Mesenchymal stem cell (in vitro differentiated cells and primary cell): ENCODE measurements at regions not wholly inside any gene's neighbourhood (a gene's known extent, or its start where the extent isn't known, plus 50 kb on each side); places are given as distances from the start of the nearest gene placed in this dataset.
A peak's percentile ranks its signal among the peaks of the same experiment; 100 is the strongest.
"Not testable (repeated sequence)": the region's sequence is repeated elsewhere in the genome, so short reads cannot be mapped to it uniquely, and the experiment has no call there.

Experiments
- DNase-seq: peaks from one replicate; pipeline ENCODE4 v3.0.0-alpha.2; 2013
- H2AFZ ChIP-seq: one replicate; pipeline ENCODE4 v1.6.1; 2013; ENCODE audit warnings: low read depth, mild to moderate bottlenecking, control low read depth, inconsistent platforms, low read length, moderate library complexity
- H2AK5ac ChIP-seq: 2 replicates; pipeline ENCODE4 v1.6.1; 2013; ENCODE audit warnings: low read length, moderate library complexity, mild to moderate bottlenecking, inconsistent platforms; ENCODE audit not compliant: severe bottlenecking
- H2BK120ac ChIP-seq: one replicate; pipeline ENCODE4 v1.6.1; 2013; ENCODE audit warnings: low read depth, mild to moderate bottlenecking, inconsistent platforms, low read length, moderate library complexity
- H2BK12ac ChIP-seq, 2 experiments: one replicate each; pipeline ENCODE4 v1.6.1; 2013; ENCODE audit warnings: inconsistent platforms in 2 of 2, low read length in 2 of 2, mild to moderate bottlenecking in 2 of 2, moderate library complexity in 2 of 2, control low read depth in 1 of 2
- H2BK15ac ChIP-seq: one replicate; pipeline ENCODE4 v1.6.1; 2013; ENCODE audit warnings: mild to moderate bottlenecking, low read depth, inconsistent platforms; ENCODE audit not compliant: poor library complexity, severe bottlenecking
- H2BK5ac ChIP-seq: 2 replicates; pipeline ENCODE4 v1.6.1; 2013; ENCODE audit warnings: low read depth, mild to moderate bottlenecking, low read length, control low read depth, inconsistent platforms; ENCODE audit not compliant: poor library complexity, severe bottlenecking
- H3K14ac ChIP-seq, 2 experiments: one replicate each; pipeline ENCODE4 v1.6.1; 2013; ENCODE audit warnings: inconsistent platforms in 2 of 2, low read length in 2 of 2, control low read depth in 1 of 2, mild to moderate bottlenecking in 1 of 2, moderate library complexity in 1 of 2
- H3K18ac ChIP-seq, 2 experiments: one replicate each; pipeline ENCODE4 v1.6.1; 2013; ENCODE audit warnings: inconsistent platforms in 2 of 2, low read length in 2 of 2, control low read depth in 1 of 2, low read depth in 1 of 2, mild to moderate bottlenecking in 1 of 2
- H3K23ac ChIP-seq, 2 experiments: one replicate each; pipeline ENCODE4 v1.6.1; 2013; ENCODE audit warnings: inconsistent platforms in 2 of 2, low read length in 2 of 2, mild to moderate bottlenecking in 2 of 2, moderate library complexity in 2 of 2, control low read depth in 1 of 2
- H3K27ac ChIP-seq: 2 replicates; pipeline ENCODE4 v1.5.1; 2013; ENCODE audit warnings: mild to moderate bottlenecking, moderate library complexity, low read length, control low read depth, inconsistent platforms; ENCODE audit not compliant: poor library complexity, severe bottlenecking
- H3K27me3 ChIP-seq, 2 experiments: 2 replicates each; pipeline versions ENCODE4 v1.6.1 to v1.7.0; 2013; ENCODE audit warnings: low read length in 2 of 2, mild to moderate bottlenecking in 2 of 2, moderate library complexity in 2 of 2, control low read depth in 1 of 2, inconsistent platforms in 1 of 2; ENCODE audit not compliant: control insufficient read depth in 1 of 2, insufficient read depth in 1 of 2
- H3K36me3 ChIP-seq, 2 experiments: 2 replicates each; pipeline versions ENCODE4 v1.6.1 to v1.7.0; 2013; ENCODE audit warnings: low read length in 2 of 2, control low read depth in 1 of 2, inconsistent platforms in 1 of 2, low read depth in 1 of 2, mild to moderate bottlenecking in 1 of 2; ENCODE audit not compliant: insufficient read depth in 2 of 2, control insufficient read depth in 1 of 2
- H3K4ac ChIP-seq, 2 experiments: one replicate each; pipeline ENCODE4 v1.6.1; 2013; ENCODE audit warnings: inconsistent platforms in 2 of 2, low read length in 2 of 2, mild to moderate bottlenecking in 2 of 2, moderate library complexity in 2 of 2, control low read depth in 1 of 2, low read depth in 1 of 2
- H3K4me1 ChIP-seq: 2 replicates; pipeline ENCODE4 v1.6.1; 2013; ENCODE audit warnings: low read depth, low read length, control low read depth; ENCODE audit not compliant: control insufficient read depth, insufficient read depth
- H3K4me2 ChIP-seq: 2 replicates; pipeline ENCODE4 v1.6.1; 2013; ENCODE audit warnings: low read length, mild to moderate bottlenecking, inconsistent platforms; ENCODE audit not compliant: poor library complexity, severe bottlenecking
- H3K4me3 ChIP-seq, 2 experiments: 2 replicates each; pipeline versions ENCODE4 v1.5.1 to v1.7.0; 2013; ENCODE audit warnings: low read length in 2 of 2, mild to moderate bottlenecking in 2 of 2, control low read depth in 1 of 2, low read depth in 1 of 2; ENCODE audit not compliant: insufficient read depth in 1 of 2
- H3K79me1 ChIP-seq: replicated peaks from 2 replicates; pipeline ENCODE4 v1.6.1; 2013; ENCODE audit warnings: mild to moderate bottlenecking, control low read depth, low read length, inconsistent platforms; ENCODE audit not compliant: poor library complexity, severe bottlenecking
- H3K9ac ChIP-seq: 2 replicates; pipeline ENCODE4 v1.7.0; 2013; ENCODE audit warnings: mild to moderate bottlenecking, low read length, moderate library complexity
- H3K9me3 ChIP-seq: 2 replicates; pipeline ENCODE4 v1.7.0; 2013; ENCODE audit warnings: mild to moderate bottlenecking, low read length; ENCODE audit not compliant: control insufficient read depth
- H4K8ac ChIP-seq: one replicate; pipeline ENCODE4 v1.6.1; 2013; ENCODE audit warnings: inconsistent platforms, mild to moderate bottlenecking, low read length, moderate library complexity
- H4K91ac ChIP-seq: one replicate; pipeline ENCODE4 v1.6.1; 2013; ENCODE audit warnings: mild to moderate bottlenecking, low read length, inconsistent platforms
- WGBS: methylation state at CpG from one replicate; pipeline ENCODE4 v1.1.7; 2013; ENCODE audit warnings: mixed read lengths; 5-methylcytosine and 5-hydroxymethylcytosine counted together

- H3K4ac ChIP-seq, H2AFZ ChIP-seq, DNase-seq, H4K8ac ChIP-seq, H3K9ac ChIP-seq, H3K36me3 ChIP-seq, H2AK5ac ChIP-seq, H2BK12ac ChIP-seq, H2BK5ac ChIP-seq, H3K79me1 ChIP-seq, H3K9me3 ChIP-seq, H3K23ac ChIP-seq, H3K18ac ChIP-seq, H3K27ac ChIP-seq, H3K14ac ChIP-seq, H3K4me2 ChIP-seq, H4K91ac ChIP-seq, H2BK120ac ChIP-seq, H3K4me3 ChIP-seq, H2BK15ac ChIP-seq: not testable (repeated sequence)
- peaks cover 22% of the 10 kb centered on the region for H3K4me1 ChIP-seq
- peaks cover 4 to 46% of the 10 kb centered on the region in 2 experiments for H3K27me3 ChIP-seq
- WGBS: 80% methylated on average over 1 of the region's 1 CpG
Observed at GRCh38 chr2:128598260-128598659, 279.6 kb upstream of the HS6ST1 start.

- Histone ChIP-seq H3K23ac (no peak overlapping the region), H4K91ac (no peak overlapping the region), H2BK5ac (no peak overlapping the region), H3K18ac (no peak overlapping the region), H3K4me3 (no peak overlapping the region), H3K14ac (no peak overlapping the region), H3K79me1 (no peaks in the 10 kb centered on the region), H3K9ac (no peak overlapping the region), H3K4me2 (no peak overlapping the region), H3K36me3 (no peaks in the 10 kb centered on the region), H4K8ac (no peak overlapping the region), H3K4ac (no peak overlapping the region), H3K9me3 (no peaks in the 10 kb centered on the region), H2AK5ac (no peak overlapping the region), H3K4me1 (peaks cover 18% of the 10 kb centered on the region), H3K27me3 (peaks cover 4 to 46% of the 10 kb centered on the region in 2 experiments), H2BK15ac (no peak overlapping the region), H2BK12ac (no peak overlapping the region), H2AFZ (no peak overlapping the region), H3K27ac (no peak overlapping the region), H2BK120ac (no peak overlapping the region)
- 96% methylated on average over 4 of the region's 4 CpGs for WGBS
- DNase-seq: no peak
Observed at GRCh38 chr2:128598862-128599441, 280.3 kb upstream of the HS6ST1 start.

GRCh38 chr2:128599700-128600099 is 281.0 kb upstream of the HS6ST1 start:
- H3K36me3 ChIP-seq: no peaks in the 10 kb centered on the region
- no peak overlapping the region for H3K18ac ChIP-seq
- no peak overlapping the region for H2BK5ac ChIP-seq
- no peak overlapping the region for H3K9ac ChIP-seq
- H3K4me2 ChIP-seq: no peak overlapping the region
- H3K27ac ChIP-seq: no peak overlapping the region
- no peak overlapping the region for H2BK12ac ChIP-seq
- H3K79me1 ChIP-seq: no peaks in the 10 kb centered on the region
- no peak overlapping the region for H2BK15ac ChIP-seq
- H3K4me1 ChIP-seq: peaks cover 12% of the 10 kb centered on the region
- H3K27me3 ChIP-seq: peaks cover 4 to 46% of the 10 kb centered on the region in 2 experiments
- no peak overlapping the region for H4K8ac ChIP-seq
- no peak for DNase-seq
- no peak overlapping the region for H3K4me3 ChIP-seq
- 92% methylated on average over 8 of the region's 8 CpGs for WGBS
- H2AK5ac ChIP-seq: no peak overlapping the region
- H3K14ac ChIP-seq: no peak overlapping the region
- H2BK120ac ChIP-seq: no peak overlapping the region
- no peak overlapping the region for H3K23ac ChIP-seq
- no peak overlapping the region for H2AFZ ChIP-seq
- H3K9me3 ChIP-seq: no peaks in the 10 kb centered on the region
- no peak overlapping the region for H4K91ac ChIP-seq
- no peak overlapping the region for H3K4ac ChIP-seq

GRCh38 chr2:128600581-128601297 is 282.1 kb upstream of the HS6ST1 start:
- Histone ChIP-seq H3K79me1 (no peaks in the 10 kb centered on the region), H3K18ac (no peak overlapping the region), H2BK120ac (no peak overlapping the region), H2BK15ac (no peak overlapping the region), H2BK5ac (no peak overlapping the region), H3K36me3 (no peaks in the 10 kb centered on the region), H3K23ac (no peak overlapping the region), H4K91ac (no peak overlapping the region), H2AFZ (no peak overlapping the region), H3K4me3 (no peak overlapping the region), H4K8ac (no peak overlapping the region), H3K27ac (no peak overlapping the region), H3K4me1 (peaks cover 4% of the 10 kb centered on the region), H2AK5ac (no peak overlapping the region), H3K27me3 (peaks cover 4 to 41% of the 10 kb centered on the region in 2 experiments), H3K9me3 (no peaks in the 10 kb centered on the region), H3K4ac (no peak overlapping the region), H3K14ac (peak overlapping the region in 1 of 2 experiments; percentile 13), H3K9ac (no peak overlapping the region), H3K4me2 (no peak overlapping the region), H2BK12ac (no peak overlapping the region)
- DNase-seq: no peak
- 91% methylated on average over 9 of the region's 15 CpGs for WGBS
